Ovary (tissue), 7 donors: ENCODE measurements at regions not wholly inside any gene's neighbourhood (a gene's known extent, or its start where the extent isn't known, plus 50 kb on each side); places are given as distances from the start of the nearest gene placed in this dataset.

Source experiments
- DNase-seq, 5 donors: peaks; one replicate each; pipeline ENCODE4 v3.0.0-alpha.2; 2019 to 2020
- H3K27ac ChIP-seq, 2 donors: fragments of 200-600 bp; one replicate each; pipeline versions ENCODE4 v1.5.1 to v1.8.0; 2019 to 2022
- H3K27me3 ChIP-seq: fragments of 200-600 bp; one replicate; pipeline ENCODE4 v1.8.0; 2022
- H3K36me3 ChIP-seq: fragments of 200-600 bp; sonication (generic); one replicate; pipeline ENCODE4 v1.5.1; 2019
- H3K4me1 ChIP-seq: one replicate; pipeline ENCODE4 v1.8.1; 2013; ENCODE audit warnings: mild to moderate bottlenecking, moderate library complexity; ENCODE audit not compliant: insufficient read depth
- H3K4me3 ChIP-seq: fragments of 200-600 bp; sonication (generic); one replicate; pipeline ENCODE4 v1.5.1; 2017
- H3K9me3 ChIP-seq, 2 donors: fragments of 200-600 bp in 1 of 2; sonication (generic) in 1 of 2; one replicate each; pipeline versions ENCODE4 v1.5.1 to v1.8.1; 2013 to 2019; ENCODE audit warnings: mild to moderate bottlenecking in 1 of 2, moderate library complexity in 1 of 2
- CTCF ChIP-seq, 3 donors: fragments of 450-650 bp in 2 of 3; fragments of 200-600 bp in 1 of 3; IDR thresholded peaks; one replicate each; pipeline versions ENCODE4 v1.5.1 to v1.8.0; 2016 to 2022; ENCODE audit warnings: antibody characterized with exemption in 3 of 3, mild to moderate bottlenecking in 1 of 3
- EP300 ChIP-seq: sonication (generic); formaldehyde crosslinking; IDR thresholded peaks from one replicate; pipeline ENCODE4 v1.6.1; 2017; ENCODE audit warnings: antibody characterized with exemption
- POLR2A ChIP-seq: fragments of 450-650 bp; IDR thresholded peaks from one replicate; pipeline ENCODE4 v1.6.1; 2017; ENCODE audit warnings: antibody characterized with exemption, mild to moderate bottlenecking, moderate library complexity
- WGBS, 3 donors: extraction: QIAGEN DNeasy Blood & Tissue Kit in 1 of 3; methylation state at CpG; one replicate each; pipeline versions ENCODE4 v1.1.5 to v1.1.7; 2013 to 2017; 5-methylcytosine and 5-hydroxymethylcytosine counted together
- intact Hi-C, 4 donors: fragments of 100-400 bp; cut with DNase I; formaldehyde crosslinking; loops; one replicate each; pipeline versions ENCODE4 v1.11.0 to v1.15.1; 2022 to 2023
- donor health status: DM: no; HTN: no; CAD: no; lungs with moderate emphysema.
- donor health status: DM: no; HTN: no; CAD: no.
- donor health status: Bipolar disorder and iron deficiency.
- donor health status: DM: no; HTN: no; CAD: no.
- donor health status: DM: yes; HTN: yes; CAD: no.

DNA sequence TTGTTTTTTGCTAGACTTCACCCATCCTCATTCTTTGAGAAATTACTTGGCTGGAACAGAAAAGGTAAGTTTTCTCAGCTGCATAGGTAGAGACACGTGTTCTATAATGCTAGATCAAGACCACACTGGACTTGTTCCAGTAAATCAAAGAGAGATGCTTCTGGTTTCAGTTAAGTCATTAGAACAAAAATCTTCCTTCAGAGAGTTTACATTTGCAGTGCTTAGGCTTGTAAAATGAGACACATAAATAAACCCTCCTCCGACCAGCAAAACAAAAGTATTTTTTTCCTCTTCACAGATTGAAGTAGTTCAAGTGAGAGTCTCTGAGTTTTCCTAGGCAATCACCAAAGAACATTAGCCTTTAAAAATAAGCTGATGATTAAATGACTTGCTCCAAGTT is 87.3 kb upstream of the PROK2 start:
- H3K4me3 ChIP-seq: no peak overlapping the region
- no peaks in the 10 kb centered on the region for H3K9me3 ChIP-seq
- H3K4me1 ChIP-seq: peaks cover 4% of the 10 kb centered on the region
- WGBS, 3 donors: 5 to 26% (median 8%) methylated on average over 2 of the region's 2 CpGs
- H3K27me3 ChIP-seq: no peaks in the 10 kb centered on the region
- intact Hi-C loops: loop anchor here in 1 of 4 donors (10.0 kb wide), 1 partner anchor 943 kb away; no protein-coding TSS in a partner anchor
- no peaks in the 10 kb centered on the region for H3K36me3 ChIP-seq
- H3K27ac ChIP-seq: peak overlapping the region in 1 of 2 donors; percentile 3
- DNase-seq: no peak
- TF ChIP-seq EP300 (no peak), POLR2A (no peak), CTCF (IDR thresholded peaks at IDR 0.05) (no peak)

DNA sequence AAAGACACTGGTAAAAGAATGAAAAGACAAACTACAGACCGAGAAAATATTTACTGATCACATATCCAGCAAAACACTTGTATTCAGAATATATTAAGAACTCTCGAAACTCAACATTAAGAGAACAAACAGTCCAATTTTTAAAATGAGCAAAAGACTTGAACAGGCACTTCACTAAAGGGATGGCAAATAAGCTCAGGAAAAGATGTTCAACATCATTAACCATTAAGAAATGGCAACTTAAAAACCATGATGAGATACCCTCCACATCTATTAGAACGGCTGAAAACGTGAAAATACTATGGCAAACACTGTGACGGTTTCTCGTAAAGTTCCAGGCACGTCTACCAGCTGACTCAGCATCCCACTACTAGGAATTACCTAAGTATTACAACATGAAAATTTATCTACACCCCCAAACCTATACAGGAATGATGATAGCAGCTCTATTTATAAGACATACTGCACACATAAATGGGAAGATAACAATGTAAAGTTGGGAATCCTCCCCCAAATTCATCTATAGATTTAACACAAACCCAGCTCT is 86.1 kb upstream of the PROK2 start:
- H3K4me3 ChIP-seq: no peak overlapping the region
- H3K9me3 ChIP-seq: no peaks in the 10 kb centered on the region
- WGBS, 3 donors: 92 to 94% (median 93%) methylated on average over 7 of the region's 7 CpGs
- H3K27ac ChIP-seq: no peak overlapping the region
- intact Hi-C loops: loop anchor here in 1 of 4 donors (10.0 kb wide), 1 partner anchor 944 kb away; no protein-coding TSS in a partner anchor
- peaks cover 4% of the 10 kb centered on the region for H3K4me1 ChIP-seq
- DNase-seq: no peak
- TF ChIP-seq EP300 (no peak), POLR2A (no peak), CTCF (IDR thresholded peaks at IDR 0.05) (no peak)
- H3K36me3 ChIP-seq: no peaks in the 10 kb centered on the region
- H3K27me3 ChIP-seq: no peaks in the 10 kb centered on the region

DNA sequence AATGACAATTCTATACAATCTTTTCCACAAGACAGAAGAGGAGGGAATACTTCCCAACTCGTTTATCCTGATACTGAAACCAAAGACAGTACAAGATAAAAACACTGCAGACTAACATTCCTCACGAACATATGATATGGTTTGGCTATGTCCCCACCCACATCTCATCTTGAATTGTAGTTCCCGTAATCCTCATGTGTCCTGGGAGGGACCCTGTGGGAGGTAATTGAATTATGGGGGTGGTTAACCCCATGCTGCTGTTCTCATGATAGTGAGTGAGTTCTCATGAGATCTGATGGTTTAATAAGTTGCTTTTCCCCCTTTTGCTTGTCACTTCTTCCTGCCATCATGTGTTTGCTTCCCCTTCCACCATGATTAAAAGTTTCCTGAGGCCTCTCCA is 83.9 kb upstream of the PROK2 start:
- 27 to 37% (median 36%) methylated on average over 3 of the region's 3 CpGs for WGBS, 3 donors
- Histone ChIP-seq H3K27me3 (no peaks in the 10 kb centered on the region), H3K36me3 (no peaks in the 10 kb centered on the region), H3K4me1 (peaks cover 4% of the 10 kb centered on the region), H3K4me3 (no peak overlapping the region), H3K27ac (no peak overlapping the region), H3K9me3 (no peaks in the 10 kb centered on the region)
- DNase-seq: no peak
- TF ChIP-seq POLR2A (no peak), CTCF (IDR thresholded peaks at IDR 0.05) (no peak), EP300 (no peak)
- intact Hi-C loops: no loop called here

- WGBS, 3 donors: 49 to 66% (median 50%) methylated on average over 2 of the region's 2 CpGs
- Histone ChIP-seq H3K4me3 (no peak overlapping the region), H3K9me3 (peaks cover 0 to 6% of the 10 kb centered on the region in 2 donors), H3K27me3 (no peaks in the 10 kb centered on the region), H3K36me3 (no peaks in the 10 kb centered on the region), H3K4me1 (no peaks in the 10 kb centered on the region), H3K27ac (no peak overlapping the region)
- intact Hi-C loops: no loop called here
- TF ChIP-seq EP300 (no peak), POLR2A (no peak), CTCF (IDR thresholded peaks at IDR 0.05) (no peak)
- no peak for DNase-seq
Measured at GRCh38 chr3:71865727-71866126, 80.8 kb upstream of the PROK2 start.
